WTC11 (cell line): ENCODE measurements at regions not wholly inside any gene's neighbourhood (a gene's known extent, or its start where the extent isn't known, plus 50 kb on each side); places are given as distances from the start of the nearest gene placed in this dataset.

ENCODE experiments used
- ATAC-seq: fragments of 200-7000 bp; cut with Tn5 transposase; 2 replicates; pipeline ENCODE4 v1.10.0; 2021; ENCODE audit warnings: mild to moderate bottlenecking, moderate library complexity
- CTCF ChIA-PET: fragments of 300-600 bp; sonication (Branson Sonifier 250); formaldehyde crosslinking; loops from one replicate; lab custom pipeline; 2021; ENCODE audit warnings: antibody characterized with exemption; lab: Charles Lee
- POLR2A ChIA-PET: fragments of 350-600 bp; sonication (Branson Sonifier 250); formaldehyde crosslinking; loops from one replicate; lab custom pipeline; 2021; ENCODE audit warnings: antibody characterized with exemption; lab: Charles Lee
- DNase-seq: peaks from one replicate; pipeline ENCODE4 v3.0.0; 2021; ENCODE audit warnings: low spot score
- H3K27ac Mint-ChIP-seq: 2 replicates; pipeline ENCODE4 v1.8.0; 2021; ENCODE audit warnings: mixed read lengths
- H3K27me3 Mint-ChIP-seq: 2 replicates; pipeline ENCODE4 v1.8.0; 2021; ENCODE audit warnings: low read depth, mild to moderate bottlenecking, moderate library complexity, mixed read lengths
- H3K36me3 Mint-ChIP-seq: 2 replicates; pipeline ENCODE4 v1.8.0; 2021; ENCODE audit warnings: mixed read lengths
- H3K4me1 Mint-ChIP-seq: 2 replicates; pipeline ENCODE4 v1.8.0; 2022; ENCODE audit warnings: mixed read lengths
- H3K4me3 Mint-ChIP-seq: 2 replicates; pipeline ENCODE4 v1.8.0; 2021; ENCODE audit warnings: mild to moderate bottlenecking, moderate library complexity, mixed read lengths
- H3K9me3 Mint-ChIP-seq: 2 replicates; pipeline ENCODE4 v1.8.0; 2021; ENCODE audit warnings: mixed read lengths
- E2F5 ChIP-seq: sonication (generic); formaldehyde crosslinking; IDR thresholded peaks from 2 replicates; pipeline ENCODE4 v1.8.1; 2022; ENCODE audit warnings: mild to moderate bottlenecking, moderate library complexity, missing genetic modification reagents
- ESRRA ChIP-seq: sonication (generic); formaldehyde crosslinking; IDR thresholded peaks from 2 replicates; pipeline ENCODE4 v1.8.1; 2022; ENCODE audit warnings: mild to moderate bottlenecking, missing genetic modification reagents, borderline replicate concordance
- ETV6 ChIP-seq: sonication (generic); formaldehyde crosslinking; IDR thresholded peaks from 2 replicates; pipeline ENCODE4 v1.8.1; 2022; ENCODE audit warnings: mild to moderate bottlenecking, missing genetic modification reagents
- FOXK1 ChIP-seq: sonication (generic); formaldehyde crosslinking; IDR thresholded peaks from 2 replicates; pipeline ENCODE4 v1.8.0; 2022; ENCODE audit warnings: mild to moderate bottlenecking, moderate library complexity, missing genetic modification reagents
- GABPB1 ChIP-seq: sonication (generic); formaldehyde crosslinking; IDR thresholded peaks from 2 replicates; pipeline ENCODE4 v1.8.1; 2023; ENCODE audit warnings: mild to moderate bottlenecking, missing genetic modification reagents
- HMGA2 ChIP-seq: fragments of 250-450 bp; sonication (Bioruptor Pico); IDR thresholded peaks from 2 replicates; pipeline ENCODE4 v1.4.0; 2021; ENCODE audit warnings: mild to moderate bottlenecking, moderate library complexity
- HMGXB4 ChIP-seq: sonication (generic); formaldehyde crosslinking; IDR thresholded peaks from 2 replicates; pipeline ENCODE4 v1.8.1; 2023; ENCODE audit warnings: mild to moderate bottlenecking, moderate library complexity, missing genetic modification reagents
- MLX ChIP-seq: sonication (generic); formaldehyde crosslinking; IDR thresholded peaks from 2 replicates; pipeline ENCODE4 v1.8.1; 2023; ENCODE audit warnings: mild to moderate bottlenecking, missing genetic modification reagents, moderate library complexity
- OVOL2 ChIP-seq: fragments of 250-450 bp; sonication (Bioruptor Pico); IDR thresholded peaks from 2 replicates; pipeline ENCODE4 v1.9.0; 2021; ENCODE audit warnings: mild to moderate bottlenecking, borderline replicate concordance
- PRRX2 ChIP-seq: fragments of 250-450 bp; sonication (Bioruptor Pico); IDR thresholded peaks from 2 replicates; pipeline ENCODE4 v1.8.0; 2021; ENCODE audit warnings: mild to moderate bottlenecking
- RELA ChIP-seq: sonication (generic); formaldehyde crosslinking; IDR thresholded peaks from 2 replicates; pipeline ENCODE4 v1.8.1; 2022; ENCODE audit warnings: missing genetic modification reagents, mild to moderate bottlenecking, borderline replicate concordance
- SMAD4 ChIP-seq: sonication (generic); formaldehyde crosslinking; IDR thresholded peaks from 2 replicates; pipeline ENCODE4 v1.8.0; 2022; ENCODE audit warnings: mild to moderate bottlenecking, missing genetic modification reagents
- TCF7 ChIP-seq: sonication (generic); formaldehyde crosslinking; IDR thresholded peaks from 2 replicates; pipeline ENCODE4 v1.8.0; 2022; ENCODE audit warnings: mild to moderate bottlenecking, low read depth, missing genetic modification reagents, moderate library complexity
- ZBTB21 ChIP-seq: sonication (generic); formaldehyde crosslinking; IDR thresholded peaks from 2 replicates; pipeline ENCODE4 v1.8.1; 2023; ENCODE audit warnings: mild to moderate bottlenecking, missing genetic modification reagents, borderline replicate concordance
- ZMAT4 ChIP-seq: fragments of 250-450 bp; sonication (Bioruptor Pico); IDR thresholded peaks from 2 replicates; pipeline ENCODE4 v1.9.0; 2021; ENCODE audit warnings: mild to moderate bottlenecking
- ZNF121 ChIP-seq: sonication (generic); formaldehyde crosslinking; IDR thresholded peaks from 2 replicates; pipeline ENCODE4 v1.8.0; 2023; ENCODE audit warnings: missing genetic modification reagents
- ZNF416 ChIP-seq: fragments of 250-450 bp; sonication (Bioruptor Pico); IDR thresholded peaks from 2 replicates; pipeline ENCODE4 v1.9.0; 2021; ENCODE audit warnings: mild to moderate bottlenecking, inconsistent platforms
- ZNF671 ChIP-seq: fragments of 250-450 bp; sonication (Bioruptor Pico); IDR thresholded peaks from 2 replicates; pipeline ENCODE4 v1.8.0; 2021; ENCODE audit warnings: mild to moderate bottlenecking
- TF ChIP-seq, protein P1 (sequence below): sonication (generic); formaldehyde crosslinking; IDR thresholded peaks from 2 replicates; pipeline ENCODE4 v1.8.1; 2022; ENCODE audit warnings: low read depth, missing genetic modification reagents, borderline replicate concordance
- TF ChIP-seq, protein P2 (sequence below): sonication (generic); formaldehyde crosslinking; IDR thresholded peaks from 2 replicates; pipeline ENCODE4 v1.8.1; 2023; ENCODE audit warnings: mild to moderate bottlenecking, missing genetic modification reagents
- TF ChIP-seq, protein P3 (sequence below): sonication (generic); formaldehyde crosslinking; conservative IDR thresholded peaks from 2 replicates; pipeline ENCODE4 v1.8.1; 2022; ENCODE audit warnings: mild to moderate bottlenecking, missing genetic modification reagents
- TF ChIP-seq, protein P4 (sequence below): sonication (generic); formaldehyde crosslinking; IDR thresholded peaks from 2 replicates; pipeline ENCODE4 v1.8.1; 2023; ENCODE audit warnings: mild to moderate bottlenecking, missing genetic modification reagents, moderate library complexity
- TF ChIP-seq, protein P5 (sequence below): fragments of 250-450 bp; sonication (Bioruptor Pico); IDR thresholded peaks from 2 replicates; pipeline ENCODE4 v1.9.0; 2021; ENCODE audit warnings: moderate library complexity, mild to moderate bottlenecking, inconsistent platforms, borderline replicate concordance
- TF ChIP-seq, protein P6 (sequence below): fragments of 200-600 bp; IDR thresholded peaks from 2 replicates; pipeline ENCODE4 v1.8.0; 2022; ENCODE audit warnings: antibody characterized with exemption

DNA sequence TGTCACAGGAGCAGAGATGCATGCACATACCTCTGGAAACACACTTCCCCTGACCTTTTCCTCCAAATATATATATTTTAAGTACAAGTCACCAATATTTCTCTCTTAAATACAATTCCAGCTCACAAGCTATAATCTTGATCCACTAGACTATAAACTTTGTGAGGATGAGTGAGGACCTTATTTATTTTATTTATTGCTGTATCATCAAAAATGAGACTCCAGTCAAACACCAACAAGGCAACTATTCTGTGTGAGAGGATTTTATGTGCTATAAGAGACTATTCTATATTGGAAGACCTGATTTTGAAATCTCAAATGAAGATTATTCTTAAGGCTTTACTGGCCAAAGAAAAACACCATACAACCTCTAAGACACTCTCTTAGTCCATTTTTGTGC is 1352.2 kb downstream of the SUCLG1 start (continued):
- TF ChIP-seq, protein P1, sequence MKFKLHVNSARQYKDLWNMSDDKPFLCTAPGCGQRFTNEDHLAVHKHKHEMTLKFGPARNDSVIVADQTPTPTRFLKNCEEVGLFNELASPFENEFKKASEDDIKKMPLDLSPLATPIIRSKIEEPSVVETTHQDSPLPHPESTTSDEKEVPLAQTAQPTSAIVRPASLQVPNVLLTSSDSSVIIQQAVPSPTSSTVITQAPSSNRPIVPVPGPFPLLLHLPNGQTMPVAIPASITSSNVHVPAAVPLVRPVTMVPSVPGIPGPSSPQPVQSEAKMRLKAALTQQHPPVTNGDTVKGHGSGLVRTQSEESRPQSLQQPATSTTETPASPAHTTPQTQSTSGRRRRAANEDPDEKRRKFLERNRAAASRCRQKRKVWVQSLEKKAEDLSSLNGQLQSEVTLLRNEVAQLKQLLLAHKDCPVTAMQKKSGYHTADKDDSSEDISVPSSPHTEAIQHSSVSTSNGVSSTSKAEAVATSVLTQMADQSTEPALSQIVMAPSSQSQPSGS: no peak
- no peak for TF ChIP-seq GABPB1
- TF ChIP-seq ETV6 (CRISPR knock-in tag): no peak
- TF ChIP-seq, protein P2, sequence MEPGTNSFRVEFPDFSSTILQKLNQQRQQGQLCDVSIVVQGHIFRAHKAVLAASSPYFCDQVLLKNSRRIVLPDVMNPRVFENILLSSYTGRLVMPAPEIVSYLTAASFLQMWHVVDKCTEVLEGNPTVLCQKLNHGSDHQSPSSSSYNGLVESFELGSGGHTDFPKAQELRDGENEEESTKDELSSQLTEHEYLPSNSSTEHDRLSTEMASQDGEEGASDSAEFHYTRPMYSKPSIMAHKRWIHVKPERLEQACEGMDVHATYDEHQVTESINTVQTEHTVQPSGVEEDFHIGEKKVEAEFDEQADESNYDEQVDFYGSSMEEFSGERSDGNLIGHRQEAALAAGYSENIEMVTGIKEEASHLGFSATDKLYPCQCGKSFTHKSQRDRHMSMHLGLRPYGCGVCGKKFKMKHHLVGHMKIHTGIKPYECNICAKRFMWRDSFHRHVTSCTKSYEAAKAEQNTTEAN (CRISPR knock-in tag): no peak
- no peak for TF ChIP-seq FOXK1 (CRISPR knock-in tag)
- TF ChIP-seq MLX: no peak
- TF ChIP-seq, protein P3, sequence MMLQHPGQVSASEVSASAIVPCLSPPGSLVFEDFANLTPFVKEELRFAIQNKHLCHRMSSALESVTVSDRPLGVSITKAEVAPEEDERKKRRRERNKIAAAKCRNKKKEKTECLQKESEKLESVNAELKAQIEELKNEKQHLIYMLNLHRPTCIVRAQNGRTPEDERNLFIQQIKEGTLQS (CRISPR knock-in tag): no peak

GRCh38 chr2:83104202-83104601 is 1354.9 kb downstream of the SUCLG1 start:
- no peak for ATAC-seq
- H3K4me1 Mint-ChIP-seq: peaks cover 7% of the 10 kb centered on the region
- DNase-seq: no peak
- peaks cover 37% of the 10 kb centered on the region for H3K9me3 Mint-ChIP-seq
- H3K27me3 Mint-ChIP-seq: no peaks in the 10 kb centered on the region
- TF ChIP-seq ESRRA (CRISPR knock-in tag): no peak
- no peak for TF ChIP-seq ZMAT4
- TF ChIP-seq ZNF671: no peak
- ChIA-PET POLR2A (no interaction called here), CTCF (no interaction called here)
- no peak overlapping the region for H3K4me3 Mint-ChIP-seq
- H3K36me3 Mint-ChIP-seq: peaks cover 18% of the 10 kb centered on the region
- H3K27ac Mint-ChIP-seq: no peak overlapping the region

DNA sequence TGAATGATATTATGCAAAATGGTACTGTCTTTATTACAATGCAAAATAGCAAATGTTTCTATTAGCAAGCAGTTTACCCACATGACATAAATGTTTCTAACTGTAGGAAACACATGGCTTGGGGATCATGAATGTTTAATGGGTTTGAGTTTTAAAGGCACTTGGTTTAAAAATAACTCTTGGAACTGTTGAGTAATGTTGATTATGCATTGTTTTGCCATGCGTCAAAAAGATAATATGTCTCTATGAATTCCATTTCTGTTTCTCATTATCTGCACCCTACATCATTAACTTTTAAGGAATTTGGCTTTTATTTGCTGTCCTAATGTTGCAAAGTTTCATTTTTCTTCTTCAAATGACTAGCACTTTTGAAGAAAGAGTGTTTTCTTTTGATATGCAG is 1355.5 kb downstream of the SUCLG1 start:
- TF ChIP-seq HMGXB4 (CRISPR knock-in tag) (no peak), ZBTB21 (CRISPR knock-in tag) (no peak), PRRX2 (CRISPR knock-in tag) (no peak), OVOL2 (CRISPR knock-in tag) (no peak), ZNF416 (CRISPR knock-in tag) (no peak), RELA (CRISPR knock-in tag) (no peak), ZNF121 (CRISPR knock-in tag) (no peak), MLX (no peak), SMAD4 (CRISPR knock-in tag) (no peak), E2F5 (CRISPR knock-in tag) (no peak), TCF7 (no peak), HMGA2 (CRISPR knock-in tag) (no peak), GABPB1 (no peak)
- TF ChIP-seq, protein P4, sequence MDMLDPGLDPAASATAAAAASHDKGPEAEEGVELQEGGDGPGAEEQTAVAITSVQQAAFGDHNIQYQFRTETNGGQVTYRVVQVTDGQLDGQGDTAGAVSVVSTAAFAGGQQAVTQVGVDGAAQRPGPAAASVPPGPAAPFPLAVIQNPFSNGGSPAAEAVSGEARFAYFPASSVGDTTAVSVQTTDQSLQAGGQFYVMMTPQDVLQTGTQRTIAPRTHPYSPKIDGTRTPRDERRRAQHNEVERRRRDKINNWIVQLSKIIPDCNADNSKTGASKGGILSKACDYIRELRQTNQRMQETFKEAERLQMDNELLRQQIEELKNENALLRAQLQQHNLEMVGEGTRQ: no peak
- TF ChIP-seq, protein P5, sequence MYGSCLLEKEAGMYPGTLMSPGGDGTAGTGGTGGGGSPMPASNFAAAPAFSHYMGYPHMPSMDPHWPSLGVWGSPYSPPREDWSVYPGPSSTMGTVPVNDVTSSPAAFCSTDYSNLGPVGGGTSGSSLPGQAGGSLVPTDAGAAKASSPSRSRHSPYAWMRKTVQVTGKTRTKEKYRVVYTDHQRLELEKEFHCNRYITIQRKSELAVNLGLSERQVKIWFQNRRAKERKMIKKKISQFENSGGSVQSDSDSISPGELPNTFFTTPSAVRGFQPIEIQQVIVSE (CRISPR knock-in tag): no peak
- TF ChIP-seq, protein P6, sequence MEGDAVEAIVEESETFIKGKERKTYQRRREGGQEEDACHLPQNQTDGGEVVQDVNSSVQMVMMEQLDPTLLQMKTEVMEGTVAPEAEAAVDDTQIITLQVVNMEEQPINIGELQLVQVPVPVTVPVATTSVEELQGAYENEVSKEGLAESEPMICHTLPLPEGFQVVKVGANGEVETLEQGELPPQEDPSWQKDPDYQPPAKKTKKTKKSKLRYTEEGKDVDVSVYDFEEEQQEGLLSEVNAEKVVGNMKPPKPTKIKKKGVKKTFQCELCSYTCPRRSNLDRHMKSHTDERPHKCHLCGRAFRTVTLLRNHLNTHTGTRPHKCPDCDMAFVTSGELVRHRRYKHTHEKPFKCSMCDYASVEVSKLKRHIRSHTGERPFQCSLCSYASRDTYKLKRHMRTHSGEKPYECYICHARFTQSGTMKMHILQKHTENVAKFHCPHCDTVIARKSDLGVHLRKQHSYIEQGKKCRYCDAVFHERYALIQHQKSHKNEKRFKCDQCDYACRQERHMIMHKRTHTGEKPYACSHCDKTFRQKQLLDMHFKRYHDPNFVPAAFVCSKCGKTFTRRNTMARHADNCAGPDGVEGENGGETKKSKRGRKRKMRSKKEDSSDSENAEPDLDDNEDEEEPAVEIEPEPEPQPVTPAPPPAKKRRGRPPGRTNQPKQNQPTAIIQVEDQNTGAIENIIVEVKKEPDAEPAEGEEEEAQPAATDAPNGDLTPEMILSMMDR: no peak
- Mint-ChIP-seq H3K9me3 (peaks cover 32% of the 10 kb centered on the region), H3K36me3 (peaks cover 13% of the 10 kb centered on the region), H3K27ac (no peak overlapping the region; the same call in 1 of the 2 replicates), H3K4me3 (no peak overlapping the region), H3K27me3 (no peaks in the 10 kb centered on the region), H3K4me1 (peaks cover 7% of the 10 kb centered on the region)
- POLR2A ChIA-PET: no interaction called here
- ATAC-seq (no peak), DNase-seq (no peak)
- CTCF ChIA-PET: no interaction called here
